HL-60 (cell line): ENCODE measurements at regions not wholly inside any gene's neighbourhood (a gene's known extent, or its start where the extent isn't known, plus 50 kb on each side); places are given as distances from the start of the nearest gene placed in this dataset.

ENCODE experiments used
- DNase-seq, 2 experiments: peaks; one replicate each; pipeline ENCODE4 v3.0.0-alpha.2; 2010 to 2020; ENCODE audit warnings: low read depth in 1 of 2, low spot score in 1 of 2
- H3K27ac ChIP-seq: fragments of 250-450 bp; sonication (Bioruptor Pico); replicated peaks from 2 replicates; pipeline ENCODE4 v1.5.1; 2020; ENCODE audit warnings: mild to moderate bottlenecking, moderate library complexity
- H3K27me3 ChIP-seq: fragments of 250-450 bp; sonication (Bioruptor Pico); 2 replicates; pipeline ENCODE4 v1.5.1; 2021; ENCODE audit warnings: mild to moderate bottlenecking, moderate library complexity; ENCODE audit not compliant: insufficient read depth, poor library complexity, severe bottlenecking
- H3K4me3 ChIP-seq: replicated peaks from 2 replicates; pipeline ENCODE4 v1.5.1; 2011; ENCODE audit warnings: mild to moderate bottlenecking, control low read depth, low read length; ENCODE audit not compliant: insufficient read depth
- CTCF ChIP-seq: IDR thresholded peaks from one replicate; pipeline ENCODE4 v1.5.1; 2011; ENCODE audit warnings: low read length, control low read depth, inconsistent platforms; ENCODE audit not compliant: insufficient read depth
- GABPA ChIP-seq: IDR thresholded peaks from 2 replicates; pipeline ENCODE4 v1.6.1; 2012; ENCODE audit warnings: low read depth
- POLR2AphosphoS5 ChIP-seq: IDR thresholded peaks from 2 replicates; pipeline ENCODE4 v1.6.1; 2012; ENCODE audit warnings: low read depth
- REST ChIP-seq: IDR thresholded peaks from 2 replicates; pipeline ENCODE4 v1.6.1; 2012; ENCODE audit warnings: low read depth; ENCODE audit not compliant: insufficient replicate concordance
- SPI1 ChIP-seq: IDR thresholded peaks from 2 replicates; pipeline ENCODE4 v1.6.1; 2012; ENCODE audit warnings: low read depth, mild to moderate bottlenecking, borderline replicate concordance

DNA sequence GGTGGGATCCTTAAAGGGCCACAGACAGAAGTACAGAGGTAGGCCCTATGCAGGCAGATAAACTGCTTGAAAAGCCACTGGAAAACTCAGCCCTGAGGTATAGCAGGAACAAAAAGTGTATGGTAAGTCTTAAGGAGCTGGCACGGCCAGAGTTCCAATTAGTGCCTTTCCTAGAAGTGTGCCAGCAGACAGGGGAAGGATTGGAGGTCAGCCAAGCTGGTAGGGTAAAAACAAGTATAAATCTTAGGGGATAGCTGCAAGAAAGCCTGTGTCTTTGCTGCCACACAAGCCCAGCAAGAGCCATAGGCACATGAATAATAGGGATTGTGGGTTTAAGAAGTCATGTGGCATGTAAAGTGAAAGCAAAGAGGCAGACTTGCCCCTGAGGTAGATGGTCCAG lies 582.5 kb downstream of the PLOD2 start:
- DNase-seq, result no peak
- H3K27me3 ChIP-seq, result no peaks in the 10 kb centered on the region
- H3K4me3 ChIP-seq, result no peak overlapping the region
- no peak overlapping the region for H3K27ac ChIP-seq
- no peak for TF ChIP-seq CTCF
- no peak for TF ChIP-seq SPI1
- TF ChIP-seq GABPA, result no peak
- no peak for TF ChIP-seq REST
- TF ChIP-seq POLR2AphosphoS5, result no peak

GRCh38 chr3:145581694-145582093 lies 579.3 kb downstream of the PLOD2 start:
- Histone ChIP-seq H3K4me3 (no peak overlapping the region), H3K27me3 (no peaks in the 10 kb centered on the region), H3K27ac (no peak overlapping the region)
- TF ChIP-seq CTCF, result no peak
- DNase-seq, result no peak

- TF ChIP-seq GABPA, result no peak
- no peak for TF ChIP-seq CTCF
- no peak for TF ChIP-seq POLR2AphosphoS5
- no peak for TF ChIP-seq REST
- no peak for TF ChIP-seq SPI1
- no peaks in the 10 kb centered on the region for H3K27me3 ChIP-seq
- H3K27ac ChIP-seq, result no peak overlapping the region
- H3K4me3 ChIP-seq, result no peak overlapping the region
- no peak for DNase-seq
Measured at GRCh38 chr3:145604851-145605250, 556.1 kb downstream of the PLOD2 start.

DNA sequence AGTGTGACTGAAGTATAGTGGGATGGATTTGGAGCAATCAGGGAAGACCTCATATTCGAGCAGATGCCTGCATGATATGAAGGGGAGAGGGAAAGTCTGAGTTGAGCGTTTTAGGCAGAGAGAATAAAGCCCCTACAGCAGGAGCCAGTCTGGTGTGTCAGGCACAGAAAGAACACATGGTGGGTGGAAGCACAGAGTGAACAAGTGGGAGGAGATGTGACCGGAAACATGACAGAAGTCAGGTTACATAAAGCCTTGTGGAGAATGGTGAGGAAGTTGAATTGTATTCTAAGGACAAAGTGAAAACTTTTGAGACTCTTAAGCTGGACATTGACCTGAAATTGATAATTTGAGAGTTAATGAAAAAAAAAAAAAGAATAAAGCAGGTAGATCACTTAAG lies 541.0 kb downstream of the PLOD2 start:
- no peak overlapping the region for H3K27ac ChIP-seq
- DNase-seq, result no peak
- TF ChIP-seq SPI1 (no peak), REST (no peak), GABPA (no peak), CTCF (no peak), POLR2AphosphoS5 (no peak)
- H3K4me3 ChIP-seq, result no peak overlapping the region
- H3K27me3 ChIP-seq, result no peaks in the 10 kb centered on the region
